ENCODE measurements at regions not wholly inside any gene's neighbourhood (a gene's known extent, or its start where the extent isn't known, plus 50 kb on each side); places are given as distances from the start of the nearest gene placed in this dataset.

DNA sequence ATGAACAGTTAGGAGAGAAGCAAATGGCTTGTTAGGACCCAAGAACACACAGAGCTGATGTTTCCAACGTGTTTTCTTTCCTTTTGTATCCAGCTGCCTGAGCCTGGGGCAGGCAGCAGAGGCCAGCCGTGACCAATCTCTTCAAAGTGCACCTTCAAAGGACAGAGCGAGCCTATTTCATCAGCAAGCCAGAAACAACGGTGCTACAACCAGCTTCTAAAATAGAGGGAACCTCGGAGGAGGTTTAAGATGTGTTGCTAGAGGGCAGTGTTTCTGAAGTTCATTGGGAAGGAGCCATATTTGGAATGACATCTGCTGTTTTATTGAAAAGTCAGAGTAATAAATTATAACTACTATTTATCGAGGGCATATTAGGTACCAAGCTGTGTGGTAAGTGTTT is 56.2 kb upstream of the RFC3 start:
- TF ChIP-seq, protein P1, sequence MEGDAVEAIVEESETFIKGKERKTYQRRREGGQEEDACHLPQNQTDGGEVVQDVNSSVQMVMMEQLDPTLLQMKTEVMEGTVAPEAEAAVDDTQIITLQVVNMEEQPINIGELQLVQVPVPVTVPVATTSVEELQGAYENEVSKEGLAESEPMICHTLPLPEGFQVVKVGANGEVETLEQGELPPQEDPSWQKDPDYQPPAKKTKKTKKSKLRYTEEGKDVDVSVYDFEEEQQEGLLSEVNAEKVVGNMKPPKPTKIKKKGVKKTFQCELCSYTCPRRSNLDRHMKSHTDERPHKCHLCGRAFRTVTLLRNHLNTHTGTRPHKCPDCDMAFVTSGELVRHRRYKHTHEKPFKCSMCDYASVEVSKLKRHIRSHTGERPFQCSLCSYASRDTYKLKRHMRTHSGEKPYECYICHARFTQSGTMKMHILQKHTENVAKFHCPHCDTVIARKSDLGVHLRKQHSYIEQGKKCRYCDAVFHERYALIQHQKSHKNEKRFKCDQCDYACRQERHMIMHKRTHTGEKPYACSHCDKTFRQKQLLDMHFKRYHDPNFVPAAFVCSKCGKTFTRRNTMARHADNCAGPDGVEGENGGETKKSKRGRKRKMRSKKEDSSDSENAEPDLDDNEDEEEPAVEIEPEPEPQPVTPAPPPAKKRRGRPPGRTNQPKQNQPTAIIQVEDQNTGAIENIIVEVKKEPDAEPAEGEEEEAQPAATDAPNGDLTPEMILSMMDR (conservative IDR thresholded peaks at IDR 0.05) = peak; percentile 80
- no peak for TF ChIP-seq ZFX (IDR thresholded peaks at IDR 0.05)

Data from C4-2B (cell line).